IMR-90 (cell line): ENCODE measurements at regions not wholly inside any gene's neighbourhood (a gene's known extent, or its start where the extent isn't known, plus 50 kb on each side); places are given as distances from the start of the nearest gene placed in this dataset.

Source experiments
- ATAC-seq: fragments of 200-7000 bp; cut with Tn5 transposase; 2 replicates; pipeline ENCODE4 v1.9.1; 2020; ENCODE audit warnings: low read depth, mild to moderate bottlenecking, moderate library complexity
- BruUV-seq: library from RNA; stranded (reverse); fragments of 400-500 nt; replicated peaks from 2 replicates; lab custom pipeline; 2021; lab: Mats Ljungman, UMichigan
- CTCF ChIA-PET: fragments of 300-600 bp; formaldehyde crosslinking; extraction: SDS; loops from one replicate; lab custom pipeline; 2021; ENCODE audit warnings: antibody characterized with exemption; lab: Yijun Ruan, JAX
- POLR2A ChIA-PET: fragments of 300-600 bp; sonication (Branson Sonifier 250); formaldehyde crosslinking; loops from one replicate; lab custom pipeline; 2022; ENCODE audit warnings: antibody characterized with exemption; ENCODE audit not compliant: unreplicated experiment; lab: Charles Lee
- DNase-seq: peaks from one replicate; pipeline ENCODE4 v3.0.0; 2013
- H2AFZ ChIP-seq: replicated peaks from 2 replicates; pipeline ENCODE3; 2013; ENCODE audit warnings: low read length, mild to moderate bottlenecking; ENCODE audit not compliant: poor library complexity
- H2AK5ac ChIP-seq: 2 replicates; pipeline ENCODE4 v1.6.1; 2013; ENCODE audit warnings: low read depth, low read length, inconsistent platforms
- H2AK9ac ChIP-seq: replicated peaks from 2 replicates; pipeline ENCODE3; 2013; ENCODE audit warnings: mild to moderate bottlenecking, low read depth, low read length, moderate library complexity; ENCODE audit not compliant: poor library complexity
- H2BK120ac ChIP-seq: 2 replicates; pipeline ENCODE4 v1.6.1; 2013; ENCODE audit warnings: low read depth, low read length, inconsistent platforms
- H2BK15ac ChIP-seq: 3 replicates; pipeline ENCODE4 v1.6.1; 2013; ENCODE audit warnings: low read depth, low read length, inconsistent platforms
- H2BK20ac ChIP-seq: 2 replicates; pipeline ENCODE4 v1.6.1; 2013; ENCODE audit warnings: low read depth, mild to moderate bottlenecking, inconsistent platforms, low read length, moderate library complexity
- H2BK5ac ChIP-seq: 2 replicates; pipeline ENCODE4 v1.6.1; 2013; ENCODE audit warnings: mild to moderate bottlenecking, low read depth, low read length, inconsistent platforms; ENCODE audit not compliant: poor library complexity, severe bottlenecking
- H3K14ac ChIP-seq: replicated peaks from 2 replicates; pipeline ENCODE4 v1.6.1; 2013; ENCODE audit warnings: low read depth, low read length, inconsistent platforms
- H3K18ac ChIP-seq: 2 replicates; pipeline ENCODE4 v1.6.1; 2013; ENCODE audit warnings: low read depth, low read length, control low read depth
- H3K23ac ChIP-seq: 2 replicates; pipeline ENCODE4 v1.6.1; 2013; ENCODE audit warnings: low read depth, low read length, inconsistent platforms
- H3K27ac ChIP-seq: 2 replicates; pipeline ENCODE4 v1.5.1; 2013; ENCODE audit warnings: mild to moderate bottlenecking, control low read depth, low read length; ENCODE audit not compliant: insufficient read depth
- H3K27me3 ChIP-seq: 2 replicates; pipeline ENCODE4 v1.6.1; 2013; ENCODE audit warnings: low read length; ENCODE audit not compliant: control insufficient read depth, insufficient read depth
- H3K36me3 ChIP-seq: 2 replicates; pipeline ENCODE4 v1.6.1; 2013; ENCODE audit warnings: low read length, mixed read lengths; ENCODE audit not compliant: control insufficient read depth, insufficient read depth
- H3K4ac ChIP-seq: 2 replicates; pipeline ENCODE4 v1.6.1; 2013; ENCODE audit warnings: low read depth, low read length, inconsistent platforms
- H3K4me1 ChIP-seq: 2 replicates; pipeline ENCODE4 v1.6.1; 2013; ENCODE audit warnings: low read length, mixed read lengths; ENCODE audit not compliant: control insufficient read depth, insufficient read depth
- H3K4me2 ChIP-seq: 2 replicates; pipeline ENCODE4 v1.6.1; 2013; ENCODE audit warnings: low read depth, mild to moderate bottlenecking, control low read depth, low read length, moderate library complexity
- H3K4me3 ChIP-seq: 2 replicates; pipeline ENCODE4 v1.5.1; 2013; ENCODE audit warnings: low read depth, mild to moderate bottlenecking, control low read depth, low read length, moderate library complexity; ENCODE audit not compliant: insufficient read depth
- H3K56ac ChIP-seq: 2 replicates; pipeline ENCODE4 v1.6.1; 2013; ENCODE audit warnings: low read length, inconsistent platforms; ENCODE audit not compliant: insufficient read depth; ENCODE audit errors: extremely low read depth
- H3K79me1 ChIP-seq, 2 experiments: 2 replicates each; pipeline ENCODE4 v1.6.1; 2013; ENCODE audit warnings: low read length in 2 of 2, inconsistent platforms in 1 of 2, low read depth in 1 of 2
- H3K9ac ChIP-seq: 2 replicates; pipeline ENCODE4 v1.6.1; 2013; ENCODE audit warnings: low read depth, low read length, control low read depth
- H3K9me1 ChIP-seq: 2 replicates; pipeline ENCODE4 v1.6.1; 2013; ENCODE audit warnings: low read length, inconsistent platforms; ENCODE audit not compliant: insufficient read depth
- H3K9me3 ChIP-seq: 2 replicates; pipeline ENCODE4 v1.6.1; 2013; ENCODE audit warnings: low read length; ENCODE audit not compliant: control insufficient read depth, insufficient read depth
- H4K20me1 ChIP-seq: 2 replicates; pipeline ENCODE4 v1.6.1; 2013; ENCODE audit warnings: low read length, inconsistent platforms; ENCODE audit not compliant: insufficient read depth
- H4K5ac ChIP-seq: 2 replicates; pipeline ENCODE4 v1.6.1; 2013; ENCODE audit warnings: mild to moderate bottlenecking, low read depth, low read length, control low read depth
- H4K8ac ChIP-seq, 2 experiments: 2 replicates each; pipeline ENCODE4 v1.6.1; 2013; ENCODE audit warnings: low read depth in 2 of 2, low read length in 2 of 2, control low read depth in 1 of 2, inconsistent platforms in 1 of 2
- H4K91ac ChIP-seq: 2 replicates; pipeline ENCODE4 v1.6.1; 2013; ENCODE audit warnings: low read depth, low read length, inconsistent platforms; ENCODE audit not compliant: insufficient read depth
- BHLHE40 ChIP-seq: fragments of 150-350 bp; IDR thresholded peaks from 2 replicates; pipeline ENCODE4 v1.6.1; 2016; ENCODE audit warnings: mild to moderate bottlenecking, low read depth, low read length
- CEBPB ChIP-seq: IDR thresholded peaks from 2 replicates; pipeline ENCODE4 v1.6.1; 2012; ENCODE audit warnings: low read depth, low read length, improper control_type of control experiment
- CHD1 ChIP-seq: IDR thresholded peaks from 2 replicates; pipeline ENCODE4 v1.6.1; 2012; ENCODE audit warnings: low read depth, low read length, improper control_type of control experiment
- FOS ChIP-seq: fragments of 150-350 bp; IDR thresholded peaks from 2 replicates; pipeline ENCODE4 v1.6.1; 2016; ENCODE audit warnings: low read depth, low read length
- MAFK ChIP-seq: IDR thresholded peaks from 2 replicates; pipeline ENCODE4 v1.6.1; 2012; ENCODE audit warnings: low read depth, low read length, improper control_type of control experiment
- MAZ ChIP-seq: IDR thresholded peaks from 2 replicates; pipeline ENCODE4 v1.6.1; 2012; ENCODE audit warnings: low read depth, mild to moderate bottlenecking, low read length, improper control_type of control experiment, moderate library complexity, borderline replicate concordance
- MXI1 ChIP-seq: IDR thresholded peaks from 2 replicates; pipeline ENCODE4 v1.6.1; 2012; ENCODE audit warnings: low read depth, mild to moderate bottlenecking, low read length, moderate library complexity, borderline replicate concordance
- NFE2L2 ChIP-seq: fragments of 150-350 bp; IDR thresholded peaks from 2 replicates; pipeline ENCODE4 v1.6.1; 2016; ENCODE audit warnings: low read depth, mild to moderate bottlenecking, low read length
- POLR2A ChIP-seq: IDR thresholded peaks from 2 replicates; pipeline ENCODE4 v1.6.1; 2012; ENCODE audit warnings: mild to moderate bottlenecking, low read depth, low read length
- RAD21 ChIP-seq: IDR thresholded peaks from 2 replicates; pipeline ENCODE4 v1.6.1; 2012; ENCODE audit warnings: low read length, improper control_type of control experiment
- RCOR1 ChIP-seq: IDR thresholded peaks from 2 replicates; pipeline ENCODE4 v1.6.1; 2012; ENCODE audit warnings: mild to moderate bottlenecking, low read length, improper control_type of control experiment; ENCODE audit not compliant: insufficient replicate concordance
- RFX5 ChIP-seq: IDR thresholded peaks from 2 replicates; pipeline ENCODE4 v1.8.0; 2012; ENCODE audit warnings: low read depth, mild to moderate bottlenecking, low read length, moderate library complexity
- SMC3 ChIP-seq: fragments of 150-350 bp; IDR thresholded peaks from 2 replicates; pipeline ENCODE4 v1.6.1; 2016; ENCODE audit warnings: low read depth, mild to moderate bottlenecking, antibody characterized with exemption, low read length, moderate library complexity
- WGBS, 2 experiments: methylation state at CpG; one replicate each; pipeline versions ENCODE4 v1.1.5 to v1.1.7; 2013; ENCODE audit warnings: missing lambda C conversion rate in 2 of 2; ENCODE audit not compliant: insufficient read length in 1 of 2; ENCODE audit errors: extremely low coverage in 2 of 2; 5-methylcytosine and 5-hydroxymethylcytosine counted together
- dilution Hi-C: fragments of 300-500 bp; cut with HindIII; formaldehyde crosslinking; loops from one replicate; pipeline ENCODE4 v1.14.3; 2018; ENCODE audit warnings: low sequenced_read_pairs; ENCODE audit not compliant: unreplicated experiment
- in situ Hi-C: fragments of 300-500 bp; cut with MboI; formaldehyde crosslinking; loops from 3 replicates; pipeline ENCODE4 v1.14.3; 2019; ENCODE audit warnings: low sequenced_read_pairs, inconsistent platforms, mixed read lengths
- intact Hi-C: fragments of 100-400 bp; cut with micrococcal nuclease; formaldehyde crosslinking; loops from 2 replicates; pipeline ENCODE4 v1.10.0; 2022
- TF ChIP-seq, protein P1 (sequence below): fragments of 150-350 bp; IDR thresholded peaks from 2 replicates; pipeline ENCODE4 v1.6.1; 2017; ENCODE audit warnings: mild to moderate bottlenecking, antibody characterized with exemption, low read length, low read depth
- TF ChIP-seq, protein P2 (sequence below): conservative IDR thresholded peaks from 2 replicates; pipeline ENCODE4 v1.5.1; 2012; ENCODE audit warnings: mild to moderate bottlenecking, low read depth, low read length, improper control_type of control experiment
- TF ChIP-seq, protein P3 (sequence below): fragments of 150-350 bp; IDR thresholded peaks from 2 replicates; pipeline ENCODE4 v1.6.1; 2016; ENCODE audit warnings: low read depth, mild to moderate bottlenecking, low read length, moderate library complexity, borderline replicate concordance

DNA sequence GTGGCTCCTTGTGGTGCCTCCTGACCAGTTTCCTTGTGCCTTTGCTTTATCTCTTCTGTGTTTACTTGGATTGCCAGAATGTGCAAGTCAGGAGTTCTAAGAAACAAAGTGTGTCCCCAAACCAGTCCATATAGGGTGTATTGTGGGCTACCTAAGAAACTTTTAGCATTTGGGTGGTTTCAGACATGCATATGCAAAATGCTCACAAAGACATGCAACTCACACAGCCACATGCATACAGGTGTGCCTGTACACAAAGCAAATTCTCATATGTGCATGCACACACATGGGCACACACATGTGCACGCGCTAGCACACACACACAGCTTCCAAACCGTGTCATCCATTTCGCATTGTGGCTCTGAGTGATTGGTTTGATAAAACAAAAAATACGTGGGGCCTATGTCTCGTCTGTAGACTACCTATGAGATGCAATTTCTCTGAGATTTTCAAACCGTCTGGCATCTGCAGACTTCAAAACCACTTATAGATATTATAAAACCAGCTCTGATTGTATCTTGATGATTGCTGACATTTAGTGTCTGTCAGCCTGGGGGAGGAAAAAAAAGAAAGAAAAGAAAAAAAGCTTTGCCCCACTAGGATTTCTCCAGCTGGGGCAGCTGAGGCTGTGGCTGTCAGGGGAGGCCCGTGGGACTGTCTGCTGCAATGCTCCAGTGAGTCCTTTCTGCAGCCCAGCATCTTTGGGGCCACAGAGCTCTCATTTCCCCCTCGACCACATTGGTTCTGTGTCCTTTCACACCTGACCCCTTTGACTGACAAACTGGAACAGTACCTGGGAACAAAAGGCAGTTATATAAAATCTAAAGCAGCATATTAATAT is 556.1 kb downstream of the CMPK2 start:
- no peak overlapping the region for H2BK15ac ChIP-seq
- H3K56ac ChIP-seq = no peak overlapping the region
- no peak overlapping the region for H4K91ac ChIP-seq
- no peak overlapping the region for H3K4me3 ChIP-seq
- DNase-seq = no peak
- intact Hi-C loops (no loop called here), in situ Hi-C loops (no loop called here), dilution Hi-C loops (no loop called here)
- H3K4ac ChIP-seq = no peak overlapping the region
- H3K14ac ChIP-seq = no peak overlapping the region
- H3K27ac ChIP-seq = no peak overlapping the region
- H4K5ac ChIP-seq = no peak overlapping the region
- ChIA-PET CTCF (no interaction called here), POLR2A (no interaction called here)
- H3K18ac ChIP-seq = no peak overlapping the region
- no CpG with 5 or more reads among the region's 9 CpGs for WGBS, 2 experiments
- H3K36me3 ChIP-seq = no peaks in the 10 kb centered on the region
- no peak for ATAC-seq
- no peaks in the 10 kb centered on the region for H4K20me1 ChIP-seq
- H2BK120ac ChIP-seq = no peak overlapping the region
- no peaks in the 10 kb centered on the region for H3K4me1 ChIP-seq
- H2BK20ac ChIP-seq = no peak overlapping the region
- H2AK5ac ChIP-seq = no peak overlapping the region
- BruUV-seq = no TSS peak
- no peak overlapping the region for H4K8ac ChIP-seq
- no peak overlapping the region for H3K9ac ChIP-seq
- no peaks in the 10 kb centered on the region for H3K79me1 ChIP-seq
- TF ChIP-seq BHLHE40 (no peak), NFE2L2 (no peak), FOS (no peak), SMC3 (no peak), POLR2A (no peak), CEBPB (no peak), RAD21 (no peak), RFX5 (no peak), RCOR1 (no peak), CHD1 (no peak), MAFK (no peak), MAZ (no peak), MXI1 (no peak)
- TF ChIP-seq, protein P1, sequence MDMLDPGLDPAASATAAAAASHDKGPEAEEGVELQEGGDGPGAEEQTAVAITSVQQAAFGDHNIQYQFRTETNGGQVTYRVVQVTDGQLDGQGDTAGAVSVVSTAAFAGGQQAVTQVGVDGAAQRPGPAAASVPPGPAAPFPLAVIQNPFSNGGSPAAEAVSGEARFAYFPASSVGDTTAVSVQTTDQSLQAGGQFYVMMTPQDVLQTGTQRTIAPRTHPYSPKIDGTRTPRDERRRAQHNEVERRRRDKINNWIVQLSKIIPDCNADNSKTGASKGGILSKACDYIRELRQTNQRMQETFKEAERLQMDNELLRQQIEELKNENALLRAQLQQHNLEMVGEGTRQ = no peak
- TF ChIP-seq, protein P2, sequence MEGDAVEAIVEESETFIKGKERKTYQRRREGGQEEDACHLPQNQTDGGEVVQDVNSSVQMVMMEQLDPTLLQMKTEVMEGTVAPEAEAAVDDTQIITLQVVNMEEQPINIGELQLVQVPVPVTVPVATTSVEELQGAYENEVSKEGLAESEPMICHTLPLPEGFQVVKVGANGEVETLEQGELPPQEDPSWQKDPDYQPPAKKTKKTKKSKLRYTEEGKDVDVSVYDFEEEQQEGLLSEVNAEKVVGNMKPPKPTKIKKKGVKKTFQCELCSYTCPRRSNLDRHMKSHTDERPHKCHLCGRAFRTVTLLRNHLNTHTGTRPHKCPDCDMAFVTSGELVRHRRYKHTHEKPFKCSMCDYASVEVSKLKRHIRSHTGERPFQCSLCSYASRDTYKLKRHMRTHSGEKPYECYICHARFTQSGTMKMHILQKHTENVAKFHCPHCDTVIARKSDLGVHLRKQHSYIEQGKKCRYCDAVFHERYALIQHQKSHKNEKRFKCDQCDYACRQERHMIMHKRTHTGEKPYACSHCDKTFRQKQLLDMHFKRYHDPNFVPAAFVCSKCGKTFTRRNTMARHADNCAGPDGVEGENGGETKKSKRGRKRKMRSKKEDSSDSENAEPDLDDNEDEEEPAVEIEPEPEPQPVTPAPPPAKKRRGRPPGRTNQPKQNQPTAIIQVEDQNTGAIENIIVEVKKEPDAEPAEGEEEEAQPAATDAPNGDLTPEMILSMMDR = no peak
- TF ChIP-seq, protein P3, sequence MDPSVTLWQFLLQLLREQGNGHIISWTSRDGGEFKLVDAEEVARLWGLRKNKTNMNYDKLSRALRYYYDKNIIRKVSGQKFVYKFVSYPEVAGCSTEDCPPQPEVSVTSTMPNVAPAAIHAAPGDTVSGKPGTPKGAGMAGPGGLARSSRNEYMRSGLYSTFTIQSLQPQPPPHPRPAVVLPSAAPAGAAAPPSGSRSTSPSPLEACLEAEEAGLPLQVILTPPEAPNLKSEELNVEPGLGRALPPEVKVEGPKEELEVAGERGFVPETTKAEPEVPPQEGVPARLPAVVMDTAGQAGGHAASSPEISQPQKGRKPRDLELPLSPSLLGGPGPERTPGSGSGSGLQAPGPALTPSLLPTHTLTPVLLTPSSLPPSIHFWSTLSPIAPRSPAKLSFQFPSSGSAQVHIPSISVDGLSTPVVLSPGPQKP = no peak
- H3K9me1 ChIP-seq = no peaks in the 10 kb centered on the region
- H3K23ac ChIP-seq = no peak overlapping the region
- no peak overlapping the region for H2AK9ac ChIP-seq
- H3K9me3 ChIP-seq = no peaks in the 10 kb centered on the region; the same call in 1 of the 2 replicates
- H2BK5ac ChIP-seq = no peak overlapping the region
- no peak overlapping the region for H3K4me2 ChIP-seq
- no peak overlapping the region for H2AFZ ChIP-seq
- H3K27me3 ChIP-seq = no peaks in the 10 kb centered on the region; the same call in 1 of the 2 replicates
